DND-41 (cell line): ENCODE measurements at regions not wholly inside any gene's neighbourhood (a gene's known extent, or its start where the extent isn't known, plus 50 kb on each side); places are given as distances from the start of the nearest gene placed in this dataset.

Source experiments
- ATAC-seq: fragments of 200-7000 bp; cut with Tn5 transposase; 3 replicates; pipeline ENCODE4 v1.9.1; 2021; ENCODE audit warnings: low read depth; ENCODE audit not compliant: insufficient read depth
- DNase-seq: peaks from one replicate; pipeline ENCODE4 v3.0.0-alpha.2; 2020
- H2AFZ ChIP-seq: 2 replicates; pipeline ENCODE4 v1.6.0; 2012; ENCODE audit warnings: low read depth, low read length
- H3K27ac ChIP-seq: 2 replicates; pipeline ENCODE4 v1.5.1; 2012; ENCODE audit warnings: low read length, inconsistent platforms
- H3K27me3 ChIP-seq: fragments of 200-600 bp; sonication (generic); 2 replicates; pipeline ENCODE4 v1.6.0; 2012; ENCODE audit warnings: low read length, mild to moderate bottlenecking, inconsistent platforms; ENCODE audit not compliant: insufficient read depth, poor library complexity
- H3K36me3 ChIP-seq: 2 replicates; pipeline ENCODE4 v1.5.1; 2012; ENCODE audit warnings: low read length, inconsistent platforms; ENCODE audit not compliant: insufficient read depth
- H3K4me1 ChIP-seq: 2 replicates; pipeline ENCODE4 v1.5.1; 2012; ENCODE audit warnings: mild to moderate bottlenecking, low read length; ENCODE audit not compliant: insufficient read depth
- H3K4me2 ChIP-seq: 2 replicates; pipeline ENCODE4 v1.6.0; 2012; ENCODE audit warnings: mild to moderate bottlenecking, moderate library complexity, low read length, inconsistent platforms; ENCODE audit not compliant: insufficient read depth
- H3K4me3 ChIP-seq, 2 experiments: fragments of 200-600 bp in 1 of 2; shearing (Covaris generic) in 1 of 2; 2 replicates each; pipeline ENCODE4 v1.5.1; 2012 to 2016; ENCODE audit warnings: inconsistent platforms in 2 of 2, low read length in 2 of 2, mild to moderate bottlenecking in 2 of 2, low read depth in 1 of 2, moderate library complexity in 1 of 2
- H3K79me2 ChIP-seq: 2 replicates; pipeline ENCODE4 v1.6.0; 2012; ENCODE audit warnings: low read length, inconsistent platforms; ENCODE audit not compliant: insufficient read depth
- H3K9ac ChIP-seq: 2 replicates; pipeline ENCODE4 v1.6.0; 2012; ENCODE audit warnings: low read depth, mild to moderate bottlenecking, inconsistent platforms, low read length, moderate library complexity
- H3K9me3 ChIP-seq: 2 replicates; pipeline ENCODE4 v1.5.1; 2012; ENCODE audit warnings: low read length, moderate library complexity, mild to moderate bottlenecking, inconsistent platforms; ENCODE audit not compliant: insufficient read depth, severe bottlenecking
- H4K20me1 ChIP-seq: 2 replicates; pipeline ENCODE4 v1.6.0; 2012; ENCODE audit warnings: low read length; ENCODE audit not compliant: insufficient read depth
- EZH2 ChIP-seq: IDR thresholded peaks from 3 replicates; pipeline ENCODE4 v1.6.1; 2012; ENCODE audit warnings: borderline replicate concordance, low read depth, mild to moderate bottlenecking, moderate library complexity, low read length, inconsistent platforms; ENCODE audit not compliant: severe bottlenecking
- TF ChIP-seq, protein P1 (sequence below): IDR thresholded peaks from 2 replicates; pipeline ENCODE4 v1.5.1; 2012; ENCODE audit warnings: borderline replicate concordance, low read length, moderate library complexity, mild to moderate bottlenecking; ENCODE audit not compliant: poor library complexity, severe bottlenecking; ENCODE audit errors: extremely low read depth

DNA sequence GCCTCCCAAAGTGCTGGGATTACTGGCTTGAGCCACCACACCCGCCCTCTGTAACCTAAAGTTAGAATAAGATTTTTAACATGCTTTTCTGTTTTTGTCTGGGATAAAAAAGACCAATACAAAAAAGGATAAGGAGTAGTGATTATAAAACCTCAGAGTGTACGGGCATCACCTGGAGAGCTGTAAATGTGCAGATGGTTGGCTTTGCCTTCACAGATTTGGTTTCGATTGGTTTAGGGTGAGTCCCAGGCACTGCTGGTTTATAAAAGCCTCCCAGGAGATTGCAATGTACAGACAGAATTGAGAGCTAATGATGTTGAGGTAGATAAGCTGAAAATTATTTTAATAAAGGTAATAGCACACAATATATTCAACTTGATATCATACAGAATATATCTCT lies 289.7 kb upstream of the FSHR start:
- Histone ChIP-seq H3K9ac (no peak overlapping the region), H3K27ac (no peak overlapping the region), H3K4me1 (no peaks in the 10 kb centered on the region), H3K4me3 (no peak overlapping the region), H3K4me2 (no peak overlapping the region), H2AFZ (no peak overlapping the region), H3K79me2 (no peaks in the 10 kb centered on the region), H4K20me1 (no peaks in the 10 kb centered on the region), H3K9me3 (no peaks in the 10 kb centered on the region), H3K27me3 (no peaks in the 10 kb centered on the region), H3K36me3 (no peaks in the 10 kb centered on the region)
- TF ChIP-seq, protein P1, sequence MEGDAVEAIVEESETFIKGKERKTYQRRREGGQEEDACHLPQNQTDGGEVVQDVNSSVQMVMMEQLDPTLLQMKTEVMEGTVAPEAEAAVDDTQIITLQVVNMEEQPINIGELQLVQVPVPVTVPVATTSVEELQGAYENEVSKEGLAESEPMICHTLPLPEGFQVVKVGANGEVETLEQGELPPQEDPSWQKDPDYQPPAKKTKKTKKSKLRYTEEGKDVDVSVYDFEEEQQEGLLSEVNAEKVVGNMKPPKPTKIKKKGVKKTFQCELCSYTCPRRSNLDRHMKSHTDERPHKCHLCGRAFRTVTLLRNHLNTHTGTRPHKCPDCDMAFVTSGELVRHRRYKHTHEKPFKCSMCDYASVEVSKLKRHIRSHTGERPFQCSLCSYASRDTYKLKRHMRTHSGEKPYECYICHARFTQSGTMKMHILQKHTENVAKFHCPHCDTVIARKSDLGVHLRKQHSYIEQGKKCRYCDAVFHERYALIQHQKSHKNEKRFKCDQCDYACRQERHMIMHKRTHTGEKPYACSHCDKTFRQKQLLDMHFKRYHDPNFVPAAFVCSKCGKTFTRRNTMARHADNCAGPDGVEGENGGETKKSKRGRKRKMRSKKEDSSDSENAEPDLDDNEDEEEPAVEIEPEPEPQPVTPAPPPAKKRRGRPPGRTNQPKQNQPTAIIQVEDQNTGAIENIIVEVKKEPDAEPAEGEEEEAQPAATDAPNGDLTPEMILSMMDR, result no peak
- TF ChIP-seq EZH2, result no peak
- ATAC-seq (no peak), DNase-seq (no peak)

DNA sequence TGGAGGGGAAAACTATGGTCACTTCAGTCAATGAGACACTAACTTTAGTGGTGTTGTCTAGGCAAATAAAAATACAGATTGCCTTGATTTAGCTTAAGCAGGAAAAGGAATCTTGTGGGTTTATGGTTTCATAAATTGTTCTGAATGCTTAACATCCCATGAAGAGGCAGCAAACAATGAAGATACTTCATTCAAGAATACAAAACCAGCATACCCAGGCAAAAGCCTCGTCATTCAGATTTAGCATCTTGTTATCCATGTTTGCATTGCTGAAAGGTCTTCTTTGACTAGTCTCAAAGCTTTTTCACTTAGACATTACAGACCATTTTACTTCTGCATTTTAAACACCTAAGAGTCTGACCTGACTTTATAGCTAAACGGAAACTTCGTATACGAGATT lies 272.7 kb upstream of the FSHR start:
- TF ChIP-seq, protein P1, result no peak
- no peak for TF ChIP-seq EZH2
- DNase-seq (no peak), ATAC-seq (no peak)
- Histone ChIP-seq H3K4me3 (no peak overlapping the region), H4K20me1 (no peaks in the 10 kb centered on the region), H3K4me2 (no peak overlapping the region), H3K27ac (no peak overlapping the region), H3K9me3 (no peaks in the 10 kb centered on the region), H3K27me3 (no peaks in the 10 kb centered on the region), H3K4me1 (no peaks in the 10 kb centered on the region), H3K9ac (no peak overlapping the region), H3K79me2 (no peaks in the 10 kb centered on the region), H2AFZ (no peak overlapping the region), H3K36me3 (no peaks in the 10 kb centered on the region)

DNA sequence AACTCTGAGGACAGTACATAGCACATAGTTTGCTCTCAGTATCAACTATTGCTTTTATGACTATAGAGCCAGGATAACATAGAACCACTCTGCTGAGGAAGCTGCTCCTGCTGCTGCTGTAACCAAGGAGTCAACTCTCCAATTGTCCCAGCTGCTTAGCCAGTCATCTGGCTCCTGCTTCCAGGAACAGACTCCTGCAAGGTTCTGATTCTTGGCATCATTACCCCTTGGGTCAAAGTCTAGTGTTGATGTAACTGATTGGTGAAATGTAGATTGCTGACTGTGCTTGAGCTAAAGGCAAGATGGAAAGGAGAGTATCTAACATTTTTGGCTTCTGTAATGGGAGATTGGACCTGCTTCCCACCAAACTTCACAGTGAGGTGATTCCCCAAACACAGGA lies 261.9 kb upstream of the FSHR start:
- no peak overlapping the region for H2AFZ ChIP-seq
- no peak overlapping the region for H3K27ac ChIP-seq
- no peak overlapping the region for H3K9ac ChIP-seq
- no peaks in the 10 kb centered on the region for H3K9me3 ChIP-seq
- DNase-seq (no peak), ATAC-seq (no peak)
- no peak overlapping the region for H3K4me2 ChIP-seq
- no peaks in the 10 kb centered on the region for H3K4me1 ChIP-seq
- no peaks in the 10 kb centered on the region for H4K20me1 ChIP-seq
- no peak overlapping the region for H3K4me3 ChIP-seq
- no peak for TF ChIP-seq EZH2
- TF ChIP-seq, protein P1, result no peak
- H3K79me2 ChIP-seq, result no peaks in the 10 kb centered on the region
- H3K36me3 ChIP-seq, result no peaks in the 10 kb centered on the region
- no peaks in the 10 kb centered on the region for H3K27me3 ChIP-seq

DNA sequence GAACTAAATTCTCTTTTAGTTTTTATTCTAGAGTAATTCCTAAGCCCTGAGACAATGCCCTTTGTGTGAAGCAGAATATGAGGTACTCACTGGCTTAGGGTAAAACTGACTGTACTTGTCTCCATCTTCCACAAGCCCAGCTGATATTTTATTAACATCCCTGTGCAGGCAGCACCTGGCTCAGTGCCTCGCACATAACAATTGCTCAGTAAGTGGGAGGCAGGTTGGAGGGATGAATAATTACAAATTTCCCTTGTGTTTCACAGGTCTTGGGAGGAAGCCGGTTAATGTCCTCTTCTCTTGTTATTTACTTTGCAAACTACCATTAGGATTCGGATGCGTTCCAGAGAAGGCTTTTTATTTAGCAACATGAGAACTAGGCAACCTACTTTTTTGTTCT lies 249.8 kb upstream of the FSHR start:
- H3K27me3 ChIP-seq, result no peaks in the 10 kb centered on the region
- no peaks in the 10 kb centered on the region for H4K20me1 ChIP-seq
- H3K4me1 ChIP-seq, result no peaks in the 10 kb centered on the region
- no peaks in the 10 kb centered on the region for H3K36me3 ChIP-seq
- ATAC-seq, result no peak
- H3K4me2 ChIP-seq, result no peak overlapping the region
- H3K27ac ChIP-seq, result no peak overlapping the region
- H3K4me3 ChIP-seq, result no peak overlapping the region
- no peaks in the 10 kb centered on the region for H3K9me3 ChIP-seq
- no peak overlapping the region for H2AFZ ChIP-seq
- H3K79me2 ChIP-seq, result no peaks in the 10 kb centered on the region
- no peak for DNase-seq
- H3K9ac ChIP-seq, result no peak overlapping the region
- TF ChIP-seq, protein P1, result no peak
- TF ChIP-seq EZH2, result no peak
